VCaP (cell line): ENCODE measurements at regions not wholly inside any gene's neighbourhood (a gene's known extent, or its start where the extent isn't known, plus 50 kb on each side); places are given as distances from the start of the nearest gene placed in this dataset.

ENCODE experiments used
- H3K27ac ChIP-seq: fragments of 450-650 bp; 2 replicates; pipeline ENCODE4 v1.5.1; 2017
- TF ChIP-seq, protein P1 (sequence below): fragments of 450-650 bp; conservative IDR thresholded peaks from 2 replicates; pipeline ENCODE4 v1.5.1; 2017; ENCODE audit warnings: mild to moderate bottlenecking, moderate library complexity

DNA sequence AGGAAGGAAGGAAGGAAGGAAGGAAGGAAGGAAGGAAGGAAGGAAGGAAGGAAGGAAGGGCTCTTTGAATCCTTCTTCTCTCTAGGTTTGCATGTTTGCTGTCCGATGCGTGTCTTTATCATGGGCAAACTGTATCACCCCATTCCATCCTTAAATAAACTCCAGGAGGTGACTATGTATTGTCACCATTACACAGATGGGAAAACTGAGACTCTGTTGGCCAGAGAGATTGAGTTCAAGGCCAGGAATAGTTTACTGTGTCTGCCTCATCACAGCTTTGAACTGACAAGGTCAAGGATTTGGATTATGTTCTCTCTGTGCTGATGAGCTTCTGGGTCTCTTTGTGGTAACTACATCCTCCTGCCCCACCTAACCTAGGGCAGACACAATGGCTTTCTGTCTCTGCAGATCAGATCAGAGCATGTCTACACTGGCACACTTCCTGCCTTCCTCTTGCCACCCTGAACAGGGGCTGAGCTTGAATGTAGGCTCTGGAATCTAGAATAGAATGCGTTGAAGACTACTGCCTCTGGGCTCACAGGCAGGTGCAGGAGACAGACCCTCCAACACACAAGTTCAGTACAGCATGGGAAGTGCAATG is 78.9 kb upstream of the MAP1LC3B2 start:
- H3K27ac ChIP-seq = no peak overlapping the region
- TF ChIP-seq, protein P1, sequence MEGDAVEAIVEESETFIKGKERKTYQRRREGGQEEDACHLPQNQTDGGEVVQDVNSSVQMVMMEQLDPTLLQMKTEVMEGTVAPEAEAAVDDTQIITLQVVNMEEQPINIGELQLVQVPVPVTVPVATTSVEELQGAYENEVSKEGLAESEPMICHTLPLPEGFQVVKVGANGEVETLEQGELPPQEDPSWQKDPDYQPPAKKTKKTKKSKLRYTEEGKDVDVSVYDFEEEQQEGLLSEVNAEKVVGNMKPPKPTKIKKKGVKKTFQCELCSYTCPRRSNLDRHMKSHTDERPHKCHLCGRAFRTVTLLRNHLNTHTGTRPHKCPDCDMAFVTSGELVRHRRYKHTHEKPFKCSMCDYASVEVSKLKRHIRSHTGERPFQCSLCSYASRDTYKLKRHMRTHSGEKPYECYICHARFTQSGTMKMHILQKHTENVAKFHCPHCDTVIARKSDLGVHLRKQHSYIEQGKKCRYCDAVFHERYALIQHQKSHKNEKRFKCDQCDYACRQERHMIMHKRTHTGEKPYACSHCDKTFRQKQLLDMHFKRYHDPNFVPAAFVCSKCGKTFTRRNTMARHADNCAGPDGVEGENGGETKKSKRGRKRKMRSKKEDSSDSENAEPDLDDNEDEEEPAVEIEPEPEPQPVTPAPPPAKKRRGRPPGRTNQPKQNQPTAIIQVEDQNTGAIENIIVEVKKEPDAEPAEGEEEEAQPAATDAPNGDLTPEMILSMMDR = no peak

DNA sequence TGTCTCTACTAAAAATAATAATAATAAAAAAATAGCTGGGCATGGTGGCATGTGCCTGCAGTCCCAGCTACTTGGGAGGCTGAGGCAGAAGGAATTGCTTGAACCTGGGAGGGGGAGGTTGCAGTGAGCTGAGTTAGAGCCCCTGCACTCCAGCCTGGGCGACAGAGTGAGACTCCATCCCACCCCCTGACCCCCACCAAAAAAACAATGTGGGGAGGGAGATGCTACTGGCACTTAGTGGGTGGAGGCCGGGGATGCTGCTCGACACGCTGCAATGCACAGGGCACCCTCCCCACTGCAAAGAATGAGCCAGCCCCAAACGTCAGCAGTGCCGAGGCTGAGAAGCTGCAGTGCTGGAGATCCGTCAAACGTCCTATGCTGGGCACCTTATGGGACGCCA is 77.5 kb upstream of the MAP1LC3B2 start:
- TF ChIP-seq, protein P1 = no peak
- H3K27ac ChIP-seq = no peak overlapping the region

DNA sequence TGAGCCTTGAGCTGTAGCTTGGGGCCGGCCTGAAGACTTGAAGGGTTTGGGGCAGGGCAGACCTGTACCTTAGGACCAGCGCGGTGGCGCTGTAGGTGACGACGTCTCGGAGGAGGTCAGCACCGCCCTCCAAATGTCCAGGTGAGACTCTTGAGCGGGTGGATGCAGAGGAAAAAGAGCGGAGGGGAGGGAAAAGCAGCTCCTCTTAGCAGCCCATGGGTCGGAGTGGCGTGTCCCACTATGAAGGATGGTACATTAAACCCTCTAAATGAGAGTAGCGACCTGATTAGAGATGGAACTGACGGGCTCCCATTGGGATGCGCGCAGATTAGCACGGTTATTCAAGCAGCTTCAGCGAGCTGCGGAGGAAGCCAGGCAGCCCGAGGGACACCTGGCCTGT is 77.0 kb upstream of the MAP1LC3B2 start:
- no peak overlapping the region for H3K27ac ChIP-seq
- TF ChIP-seq, protein P1 = no peak

DNA sequence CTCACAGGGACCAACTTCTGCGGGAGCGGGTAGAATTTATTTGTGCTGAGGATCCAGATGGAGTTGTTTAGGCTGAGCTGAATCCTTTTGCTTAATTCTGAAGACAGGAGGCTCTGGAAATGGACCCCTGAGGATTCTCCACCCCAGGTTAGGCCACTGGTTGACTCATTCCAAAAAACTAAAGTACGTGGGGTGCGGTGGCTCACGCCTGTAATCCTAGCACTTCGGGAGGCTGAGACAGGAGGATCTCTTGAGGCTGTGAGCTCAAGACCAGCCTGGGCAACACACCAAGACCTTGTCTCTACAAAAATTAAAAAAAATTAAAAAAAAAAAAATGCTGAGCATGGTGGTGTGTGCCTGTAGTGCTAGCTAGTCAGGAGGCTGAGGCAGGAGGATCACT is 76.3 kb upstream of the MAP1LC3B2 start:
- TF ChIP-seq, protein P1 = no peak
- H3K27ac ChIP-seq = no peak overlapping the region

DNA sequence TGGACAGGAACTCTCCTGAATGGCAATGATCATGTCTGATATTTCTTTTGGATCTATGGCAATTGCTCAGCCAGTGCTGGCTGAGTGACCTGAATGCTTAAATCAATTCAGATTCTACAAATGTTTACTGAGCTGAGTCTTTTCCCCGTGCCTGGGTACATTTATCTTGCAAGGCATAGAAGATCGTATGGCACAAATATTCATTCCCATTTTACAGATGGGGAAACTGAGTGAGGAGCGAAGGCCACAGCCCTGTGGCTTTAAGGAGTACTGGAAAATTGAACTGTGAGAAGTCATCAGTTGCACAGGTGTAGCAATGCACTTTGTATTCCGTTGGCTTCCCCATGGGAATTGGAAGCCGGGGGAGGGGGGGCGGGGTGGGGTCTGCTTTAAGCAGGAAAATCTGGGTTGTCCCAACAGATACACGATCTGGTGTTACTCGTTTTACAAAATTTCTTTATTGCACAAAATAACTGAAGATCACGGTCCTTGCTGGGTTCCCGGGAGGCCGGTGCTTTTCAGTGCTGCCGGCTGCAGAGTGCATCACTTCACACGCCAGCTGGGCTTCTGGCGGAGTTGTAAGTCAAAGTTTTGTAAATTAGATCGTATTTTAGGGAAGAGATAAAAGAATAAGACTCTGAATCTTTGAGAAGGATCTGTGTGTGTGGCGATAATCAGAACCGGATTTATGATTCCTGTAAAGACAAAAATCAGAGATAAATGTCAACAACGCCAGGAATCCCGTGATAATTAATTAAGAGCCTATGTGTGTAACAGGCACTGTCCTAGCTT is 75.0 kb upstream of the MAP1LC3B2 start:
- TF ChIP-seq, protein P1 = no peak
- no peak overlapping the region for H3K27ac ChIP-seq

DNA sequence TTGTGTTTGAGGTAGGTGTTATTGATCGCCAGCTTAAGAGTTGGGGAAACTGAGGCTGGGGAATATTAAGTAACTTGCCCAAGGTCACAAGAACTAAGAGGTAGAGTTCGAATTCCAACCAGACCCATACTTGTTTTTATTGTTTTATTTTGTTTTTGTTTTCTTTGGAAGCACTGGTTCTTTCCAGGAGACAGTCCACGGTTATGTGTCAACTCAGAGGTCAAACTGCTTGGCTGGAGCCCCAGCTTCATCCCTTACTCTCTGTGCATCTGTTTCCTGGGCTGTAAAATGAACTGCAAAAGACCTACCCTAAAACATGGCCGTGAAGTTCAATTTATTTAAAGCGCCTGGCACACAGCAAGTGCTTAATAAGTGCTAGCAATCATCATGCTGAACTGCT is 74.4 kb upstream of the MAP1LC3B2 start:
- H3K27ac ChIP-seq = 0 out of 2 replicates have a peak overlapping the region, but pooled peaks have one; percentile 2
- TF ChIP-seq, protein P1 = no peak

DNA sequence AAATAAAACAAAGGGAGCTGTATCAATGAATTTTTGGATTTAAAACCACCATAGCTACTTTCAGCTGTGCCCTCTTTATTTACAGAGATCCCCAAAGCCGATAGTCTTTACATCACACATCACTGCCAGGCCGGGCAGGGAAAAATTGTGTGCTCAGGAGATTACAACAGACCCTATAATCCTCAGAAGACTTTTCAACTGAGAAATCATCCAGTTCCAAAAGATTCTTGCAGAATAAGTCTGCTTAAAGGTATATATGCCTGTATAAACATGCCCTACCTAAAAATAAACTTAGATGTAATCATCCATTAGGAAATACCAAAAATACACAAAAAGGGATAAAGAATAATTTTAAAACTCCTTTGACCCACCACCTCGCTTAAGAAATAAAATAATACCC is 70.1 kb upstream of the MAP1LC3B2 start:
- H3K27ac ChIP-seq = no peak overlapping the region
- TF ChIP-seq, protein P1 = no peak
